Brain pericyte (primary cell): ENCODE measurements at regions not wholly inside any gene's neighbourhood (a gene's known extent, or its start where the extent isn't known, plus 50 kb on each side); places are given as distances from the start of the nearest gene placed in this dataset.

Source experiments
- DNase-seq: peaks from one replicate; pipeline ENCODE4 v3.0.0-alpha.2; 2012; ENCODE audit warnings: low read depth, low spot score

DNA sequence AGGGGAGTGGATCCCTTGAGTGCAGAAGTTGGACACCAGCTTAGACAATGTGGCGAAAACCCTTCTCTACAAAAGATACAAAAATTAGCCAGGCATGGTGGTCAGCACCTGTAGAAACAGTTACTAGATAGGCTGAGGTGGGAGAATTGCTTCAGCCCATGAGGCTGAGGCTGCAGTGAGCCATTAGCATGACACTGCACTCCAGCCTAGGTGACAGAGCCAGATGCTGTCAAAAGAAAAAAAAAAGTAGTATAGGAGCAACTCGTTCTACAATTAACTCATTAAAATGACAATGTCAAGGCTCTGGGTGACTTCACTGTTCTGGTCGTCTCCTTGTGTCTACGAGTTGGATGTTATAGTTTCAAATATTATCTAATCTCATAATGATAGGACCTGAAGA lies 370.6 kb upstream of the NCAM2 start:
- no peak for DNase-seq

DNA sequence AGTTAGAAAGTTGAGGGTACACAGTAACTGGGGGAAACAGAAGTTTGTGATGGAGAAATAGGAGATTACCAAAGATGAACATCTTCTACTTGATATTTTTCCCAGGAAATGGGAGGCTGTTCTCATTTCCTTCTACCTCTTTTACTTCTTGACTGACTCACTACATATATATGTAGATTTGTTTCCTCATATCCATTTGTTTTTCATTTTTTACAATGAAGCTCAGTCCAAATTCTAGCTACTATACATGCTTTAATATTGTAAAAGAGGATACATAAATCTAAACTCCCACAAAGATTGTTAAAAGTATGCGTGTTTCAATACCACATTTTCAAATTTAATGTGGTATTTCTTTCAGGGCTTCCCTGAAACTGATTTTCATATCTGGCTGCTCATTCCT lies 366.6 kb upstream of the NCAM2 start:
- no peak for DNase-seq

DNA sequence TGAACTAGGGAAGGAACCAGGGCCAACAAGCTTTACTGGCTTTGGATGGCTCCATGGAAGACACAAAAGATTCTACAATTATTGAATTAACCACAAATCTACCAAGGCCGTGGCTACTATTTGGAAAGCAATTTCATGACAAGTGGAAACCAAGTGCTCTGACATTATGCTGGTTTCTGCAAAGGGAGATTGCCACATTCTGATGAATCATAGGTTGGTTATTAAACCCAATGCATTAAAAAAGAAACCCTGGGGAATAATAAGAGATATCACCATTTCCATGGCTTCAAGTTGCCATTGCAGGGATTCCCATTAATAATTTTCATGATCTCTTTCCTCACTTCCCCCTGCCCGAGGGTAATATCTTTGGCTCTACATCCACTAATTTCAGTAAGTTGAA lies 359.2 kb upstream of the NCAM2 start:
- DNase-seq, result no peak

DNA sequence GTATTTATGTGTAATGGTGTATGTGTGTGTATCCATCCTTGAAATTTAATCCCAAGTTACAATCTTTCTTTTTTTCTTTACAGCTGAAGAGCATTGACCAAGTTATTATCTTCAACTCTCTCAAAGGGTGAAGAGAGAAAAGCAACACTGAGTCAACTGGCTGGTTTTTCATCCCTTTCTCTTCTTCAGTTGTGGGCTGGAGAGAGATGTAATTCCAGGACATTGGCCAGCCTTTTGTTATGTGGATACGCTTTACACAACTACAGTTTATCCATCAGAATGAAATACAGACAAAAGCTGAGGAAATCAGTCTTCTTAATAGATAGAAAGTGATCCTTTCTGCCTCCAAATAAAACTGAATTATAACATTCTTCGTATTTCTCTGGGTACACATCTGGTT lies 357.0 kb upstream of the NCAM2 start:
- DNase-seq, result no peak

DNA sequence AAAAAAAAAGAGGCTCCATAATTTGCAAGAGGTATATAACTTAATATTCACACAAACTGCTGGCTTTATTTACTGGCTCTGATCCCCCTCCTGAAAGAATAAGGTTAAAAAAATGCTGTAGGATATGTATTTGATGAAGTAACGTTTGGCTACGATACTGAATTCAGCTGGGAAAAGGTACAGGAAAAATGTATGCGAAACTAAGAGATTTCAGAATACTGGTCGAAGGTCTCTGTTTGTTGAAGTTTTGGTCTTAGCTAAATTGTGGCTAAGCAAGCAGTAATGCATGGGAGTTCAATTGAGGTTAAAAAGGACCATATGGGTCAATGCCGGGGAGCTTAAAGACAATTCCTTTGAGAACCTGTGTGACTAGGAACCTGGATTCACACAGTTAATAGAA lies 355.5 kb upstream of the NCAM2 start:
- DNase-seq, result no peak

DNA sequence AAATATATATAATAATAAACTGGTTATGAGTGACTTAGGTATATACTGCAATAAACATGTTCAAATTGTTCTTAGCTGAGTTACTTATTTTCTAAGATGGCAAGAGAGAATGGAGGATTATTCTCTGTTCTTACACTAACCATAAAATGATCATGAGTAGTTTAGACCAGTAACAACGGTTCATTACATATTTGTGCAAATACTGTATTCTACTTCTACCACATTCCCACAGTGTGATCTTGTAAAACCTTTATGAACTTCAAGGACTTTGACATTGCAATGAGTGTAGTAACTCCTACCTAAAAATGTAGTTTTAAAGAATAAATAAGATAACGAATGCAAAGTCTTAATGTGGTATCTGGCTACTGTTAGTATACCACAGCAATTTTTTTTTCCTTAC lies 353.7 kb upstream of the NCAM2 start:
- DNase-seq, result no peak

DNA sequence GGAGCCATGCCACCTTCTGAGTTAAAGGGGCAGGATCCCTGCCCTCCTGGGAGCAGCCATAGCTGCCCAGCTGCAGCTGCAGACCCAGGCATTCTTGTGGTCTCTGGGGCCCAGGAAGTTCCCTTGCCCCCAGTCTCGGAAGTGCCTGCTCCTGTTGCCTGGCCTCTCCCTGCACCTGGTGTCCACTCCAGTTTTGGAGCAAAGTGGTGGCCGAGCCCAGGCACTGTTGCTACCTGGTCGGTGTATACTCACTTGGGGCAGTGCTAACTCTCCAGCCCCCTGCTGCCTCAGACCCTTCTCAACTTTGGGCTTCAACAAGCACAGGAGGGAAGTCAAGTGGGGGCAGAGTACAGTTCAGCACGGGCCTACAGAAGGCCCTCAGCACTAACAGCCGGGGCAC lies 352.9 kb upstream of the NCAM2 start:
- no peak for DNase-seq

DNA sequence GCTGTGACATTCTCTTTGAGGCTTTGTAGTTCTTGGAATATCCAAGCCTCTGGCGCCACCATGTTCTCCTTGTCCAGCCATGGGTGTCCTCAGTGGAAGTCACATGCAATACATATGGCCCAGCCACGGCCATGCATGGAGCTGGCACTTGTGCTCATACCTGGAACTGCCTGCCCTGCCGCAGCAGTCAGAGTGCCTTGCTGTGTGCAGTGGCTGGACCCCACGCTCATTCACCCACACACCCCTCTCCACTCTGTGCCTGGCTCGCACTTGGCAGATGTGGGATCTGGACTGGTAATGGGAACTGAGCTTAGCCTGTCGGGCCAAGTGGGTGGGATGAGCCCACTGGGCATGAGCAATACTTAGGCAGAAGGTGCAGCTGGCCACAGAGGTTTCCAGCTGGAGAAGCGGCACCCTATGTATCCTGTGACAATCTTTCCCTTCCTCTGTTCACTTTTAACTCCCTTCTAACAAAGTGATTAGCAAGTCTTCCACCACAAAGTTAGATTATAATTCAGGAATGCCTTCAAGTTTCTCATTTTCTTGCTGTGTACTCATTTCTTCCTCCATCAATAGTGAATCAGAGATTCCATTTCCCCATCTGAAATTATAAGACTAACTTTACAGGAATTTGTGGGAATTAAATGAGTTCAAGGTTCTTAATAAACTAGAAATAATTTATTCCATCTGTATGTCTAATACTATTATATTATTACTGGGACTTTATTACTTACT lies 351.6 kb upstream of the NCAM2 start:
- no peak for DNase-seq

DNA sequence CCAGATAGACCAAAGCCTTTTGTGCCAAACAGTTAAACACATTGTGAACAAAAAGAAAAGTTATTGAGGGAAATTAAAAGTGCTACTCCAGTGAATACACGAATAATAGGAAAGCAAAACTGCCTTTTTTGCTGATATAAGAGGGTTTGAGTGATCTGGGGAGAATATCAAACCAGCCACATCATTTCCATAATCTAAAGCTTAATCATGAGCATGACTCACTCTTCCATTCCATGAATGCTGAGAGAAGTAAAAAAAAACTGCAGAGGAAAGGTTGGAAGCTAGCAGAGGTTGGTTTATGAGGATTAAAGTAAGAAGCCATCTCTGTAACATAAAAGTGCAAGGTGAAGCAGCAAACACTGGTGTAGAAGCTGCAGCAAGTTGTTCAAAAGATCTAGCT lies 350.6 kb upstream of the NCAM2 start:
- DNase-seq, result no peak

DNA sequence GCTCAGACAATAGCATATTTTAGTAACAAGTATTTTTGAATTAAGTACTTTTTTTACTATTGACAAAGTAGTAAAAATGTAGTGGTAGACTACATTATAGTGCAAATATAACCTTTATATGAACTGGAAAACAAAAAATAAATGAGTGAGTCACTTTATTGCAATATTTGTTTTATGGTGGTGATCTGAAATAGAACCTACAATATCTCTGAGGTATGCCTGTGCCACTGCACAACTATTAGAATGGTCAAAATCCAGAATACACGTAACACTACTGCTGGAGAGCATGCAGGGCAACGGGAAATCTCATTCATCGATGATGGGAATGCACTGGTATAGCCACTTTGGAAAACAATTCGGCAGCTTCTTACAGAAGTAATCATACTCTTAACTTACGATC lies 349.0 kb upstream of the NCAM2 start:
- no peak for DNase-seq

DNA sequence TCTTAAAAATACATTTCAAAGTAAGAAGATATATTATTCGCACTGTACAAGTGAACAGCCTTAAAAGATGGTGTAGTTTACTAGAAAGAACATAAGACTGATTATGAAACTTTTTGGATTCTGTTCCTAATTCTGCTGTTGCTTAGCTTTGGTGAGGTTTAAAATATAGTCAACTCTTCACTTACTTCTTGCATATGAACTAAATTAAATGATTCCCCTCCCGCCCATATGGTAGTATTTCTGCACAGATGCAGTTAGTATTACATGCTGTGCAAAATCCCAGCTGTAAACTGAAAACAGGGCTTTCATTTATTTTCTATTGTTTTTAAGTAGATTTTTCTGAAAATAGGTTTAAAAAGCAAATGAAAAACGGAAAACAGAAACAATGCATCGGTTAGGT lies 345.4 kb upstream of the NCAM2 start:
- DNase-seq, result no peak

DNA sequence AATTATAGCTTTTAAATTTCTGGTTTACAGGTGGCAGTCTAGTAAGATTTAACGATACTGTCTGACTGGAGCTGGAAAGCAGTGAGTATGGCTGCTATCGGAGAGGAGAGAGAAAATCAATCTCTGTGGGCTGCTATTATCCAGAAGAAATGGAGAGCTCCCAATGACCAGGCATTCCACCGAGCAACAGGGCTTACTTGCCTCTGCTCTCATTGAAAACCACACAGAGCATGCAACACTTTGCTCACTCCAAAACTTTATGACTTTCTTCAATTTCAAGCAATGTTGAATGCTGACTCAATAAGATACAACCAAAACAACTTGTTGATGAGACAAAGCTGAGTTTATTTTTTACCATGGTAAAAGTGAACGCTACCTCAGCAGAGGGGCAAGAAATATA lies 337.0 kb upstream of the NCAM2 start:
- DNase-seq, result no peak

DNA sequence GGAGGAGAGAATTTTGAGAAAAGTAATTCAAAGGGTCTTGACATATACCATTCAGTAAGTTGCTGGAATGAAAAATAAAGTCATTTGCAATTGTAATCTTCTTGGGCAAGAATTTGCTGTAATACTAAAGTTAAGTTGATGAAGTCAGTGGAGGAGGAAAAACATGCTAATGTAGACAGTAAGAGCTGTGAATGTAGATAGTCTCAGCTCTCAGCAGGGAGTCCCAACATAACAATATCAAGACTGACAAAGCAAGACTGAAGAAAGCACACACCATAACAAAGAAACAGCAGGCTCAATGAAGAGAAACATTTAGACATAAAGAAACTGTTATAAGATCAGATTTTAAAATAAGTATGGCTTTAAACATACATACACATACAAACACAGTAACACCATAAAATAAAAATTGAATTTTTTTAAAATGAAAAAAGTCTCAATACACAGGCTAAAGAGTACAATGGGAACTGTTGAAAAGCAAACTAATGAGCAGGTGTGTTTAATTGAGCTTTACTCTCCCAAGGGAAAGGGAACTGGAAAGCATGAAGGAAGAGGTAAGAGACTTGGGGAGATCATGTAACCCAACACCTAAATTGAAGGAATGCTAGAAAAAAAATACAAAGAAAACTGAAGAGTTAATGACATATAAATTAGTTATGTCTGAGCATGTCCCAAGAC lies 336.3 kb upstream of the NCAM2 start:
- DNase-seq, result no peak

DNA sequence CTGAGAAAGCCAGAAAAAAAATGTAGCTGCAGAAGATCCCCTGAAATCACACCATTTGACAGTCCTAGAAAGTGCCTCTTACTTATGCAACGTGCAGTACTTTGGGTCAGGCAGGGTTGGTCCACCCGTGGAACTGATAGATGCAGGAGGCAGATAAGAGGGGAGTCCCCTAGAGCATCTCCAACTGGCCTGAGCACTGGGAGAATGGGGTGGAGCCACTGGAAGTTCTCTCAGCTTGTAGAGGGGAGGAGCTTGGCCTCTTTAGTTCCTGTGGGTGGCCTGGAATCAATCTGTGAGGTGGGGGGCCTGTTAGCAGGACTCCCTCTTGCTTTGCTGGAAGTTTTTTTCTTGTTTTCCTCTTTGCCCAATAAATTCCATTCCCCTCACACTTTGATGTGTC lies 335.7 kb upstream of the NCAM2 start:
- no peak for DNase-seq

DNA sequence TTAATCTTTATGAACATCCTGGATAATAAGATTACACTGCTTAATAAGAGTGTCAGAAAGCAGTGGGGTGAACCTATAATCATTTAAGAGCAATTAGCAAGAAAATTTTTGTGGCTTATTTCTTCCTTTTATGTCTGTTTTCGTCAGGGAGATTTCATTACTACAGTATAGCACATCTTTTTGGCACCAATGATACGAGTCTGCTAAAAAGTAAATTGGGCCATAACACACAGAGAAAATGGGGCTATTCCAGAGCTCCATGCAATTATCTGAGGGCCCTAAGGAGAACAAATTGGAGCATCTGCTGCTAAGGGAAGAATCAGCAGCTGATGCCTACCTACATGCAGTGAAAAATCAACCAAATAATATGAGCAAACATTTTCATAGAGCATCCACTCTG lies 330.3 kb upstream of the NCAM2 start:
- DNase-seq, result no peak

DNA sequence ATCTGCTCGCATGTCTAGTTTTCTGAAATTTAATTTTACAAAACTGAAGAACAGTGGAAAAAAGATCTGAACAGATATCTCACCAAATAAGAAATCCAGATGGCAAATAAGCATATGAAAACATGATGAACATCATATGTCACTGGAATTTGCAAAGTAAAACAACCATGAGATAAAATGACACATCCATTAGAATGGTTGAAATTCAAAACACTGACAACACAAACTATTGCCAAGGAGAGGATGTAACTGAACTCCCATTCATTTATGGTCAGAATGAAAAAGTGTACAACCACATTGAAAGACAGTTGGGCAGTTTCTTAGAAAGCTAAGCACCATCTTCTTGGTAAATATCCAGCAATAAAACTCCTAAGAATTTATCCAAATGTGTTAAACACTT lies 312.7 kb upstream of the NCAM2 start:
- DNase-seq, result no peak

DNA sequence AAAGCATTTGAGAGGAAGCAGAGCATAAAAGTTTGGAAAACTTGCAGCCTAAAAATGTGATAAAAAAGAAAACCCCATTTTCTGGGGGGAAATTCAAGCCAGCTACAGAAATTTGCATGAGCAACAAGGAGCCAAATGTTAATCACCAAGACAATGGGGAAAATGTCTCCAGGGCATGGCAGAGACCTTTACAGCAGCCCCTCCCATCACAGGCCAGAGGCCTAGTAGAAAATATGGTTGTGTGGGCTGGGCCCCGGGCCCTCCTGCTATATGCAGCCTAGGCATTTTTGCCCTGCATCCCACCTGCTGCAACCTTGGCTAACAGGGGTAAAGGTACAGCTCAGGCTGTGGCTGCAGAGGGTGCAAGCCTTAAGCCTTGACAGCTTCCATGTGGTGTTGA lies 299.6 kb upstream of the NCAM2 start:
- no peak for DNase-seq

DNA sequence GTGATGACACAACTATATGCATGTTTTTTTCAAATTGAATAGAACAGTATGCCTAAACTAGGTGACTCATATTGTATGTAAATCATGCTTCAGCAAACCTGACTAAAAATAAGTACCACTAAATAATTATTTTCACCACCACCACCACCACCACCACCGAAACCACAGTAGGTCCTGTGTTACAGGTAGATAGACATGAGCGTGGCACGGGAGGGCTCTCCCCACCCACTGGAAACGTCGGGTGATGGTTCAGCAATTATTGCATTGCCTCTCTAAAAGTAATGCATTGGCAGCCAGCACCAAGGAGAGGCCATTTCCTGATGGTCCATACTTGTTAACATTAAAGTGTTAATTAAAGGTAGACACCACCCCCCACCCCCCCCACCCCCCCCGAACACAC lies 297.0 kb upstream of the NCAM2 start:
- DNase-seq, result no peak

DNA sequence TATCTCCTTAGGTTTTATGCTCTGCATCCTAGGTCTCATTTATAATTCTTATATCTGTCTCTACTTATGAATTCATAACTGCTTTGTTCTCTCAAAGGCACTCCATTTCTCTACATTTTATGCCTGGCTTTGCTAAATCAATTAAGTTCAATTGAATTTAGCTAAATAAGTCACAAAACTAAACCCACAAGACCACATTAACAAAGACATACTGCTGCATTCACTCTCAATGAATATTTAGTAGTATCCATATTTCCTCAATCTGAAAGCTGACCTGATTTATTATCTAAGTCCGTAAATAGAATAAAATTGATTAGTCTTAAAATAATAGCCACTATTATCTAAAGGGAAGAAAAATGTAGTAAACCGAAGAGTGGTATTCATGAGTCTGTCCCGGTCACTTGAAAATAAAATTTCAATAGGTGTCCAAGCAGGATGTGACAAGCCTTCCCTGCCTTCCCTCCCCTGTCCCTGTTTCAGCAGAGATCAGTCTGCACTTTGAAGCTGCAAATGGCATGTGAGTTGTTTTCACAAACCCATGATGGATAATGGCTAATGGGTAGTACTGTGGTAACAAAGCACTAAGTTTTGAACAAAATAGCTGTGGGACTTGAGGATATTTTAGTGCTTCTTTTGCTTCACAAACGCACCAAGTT lies 295.0 kb upstream of the NCAM2 start:
- DNase-seq, result no peak

DNA sequence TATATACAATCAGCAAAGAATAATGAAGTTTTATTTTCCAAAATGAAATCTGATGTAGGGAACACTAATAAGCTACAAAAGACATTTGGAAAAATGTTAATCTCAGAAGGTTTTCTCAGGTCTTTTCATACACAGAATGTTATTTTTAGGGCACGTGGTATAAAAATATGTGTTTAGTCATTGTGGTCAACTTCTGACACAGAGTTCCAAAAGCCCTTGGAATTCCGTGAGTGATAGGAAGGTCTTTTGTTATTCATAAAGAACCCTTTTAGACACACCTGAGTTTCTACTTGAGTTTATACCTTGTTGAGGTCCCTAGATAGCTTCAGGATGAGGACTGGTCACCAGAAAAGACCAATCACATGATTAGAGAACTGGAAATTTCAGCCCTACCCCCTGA lies 277.6 kb upstream of the NCAM2 start:
- DNase-seq, result no peak

DNA sequence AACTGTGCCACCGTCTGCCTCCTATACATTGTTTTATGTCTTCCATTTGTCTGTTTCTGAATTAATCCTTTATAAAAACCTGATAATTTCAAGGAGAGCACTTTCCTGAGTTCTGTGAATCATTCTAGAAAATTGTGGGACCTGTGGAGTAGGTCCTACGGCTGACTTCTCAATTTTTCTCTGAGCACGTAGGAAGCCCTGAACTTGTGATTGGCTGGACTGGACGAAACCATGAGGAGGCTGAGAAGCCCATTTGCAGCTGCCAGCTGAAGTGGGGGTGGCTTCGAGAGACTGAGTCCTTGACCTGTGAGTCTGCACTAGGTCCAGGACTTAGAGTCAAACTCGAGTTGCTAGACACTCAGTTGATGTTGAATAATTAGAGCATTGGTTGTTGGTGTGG lies 277.1 kb upstream of the NCAM2 start:
- no peak for DNase-seq

DNA sequence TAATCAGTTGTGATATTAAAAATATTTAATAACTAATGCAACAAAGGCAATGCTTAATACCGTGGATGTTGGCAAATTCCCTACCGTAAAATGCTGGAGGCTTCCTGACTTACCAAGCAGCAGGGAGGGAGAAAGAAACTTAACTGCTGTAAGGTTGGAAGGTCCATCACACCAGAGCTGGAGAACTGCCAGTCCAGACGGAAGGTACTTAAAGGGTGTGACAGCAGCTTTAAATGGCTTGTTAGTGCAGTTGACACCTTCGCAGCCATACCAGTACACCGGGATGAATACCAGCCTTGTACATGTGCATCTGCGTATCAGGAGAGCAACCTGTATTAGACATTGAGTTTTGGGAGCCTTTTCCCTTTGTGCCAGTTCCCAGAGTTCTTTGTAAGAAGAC lies 269.5 kb upstream of the NCAM2 start:
- DNase-seq, result no peak

DNA sequence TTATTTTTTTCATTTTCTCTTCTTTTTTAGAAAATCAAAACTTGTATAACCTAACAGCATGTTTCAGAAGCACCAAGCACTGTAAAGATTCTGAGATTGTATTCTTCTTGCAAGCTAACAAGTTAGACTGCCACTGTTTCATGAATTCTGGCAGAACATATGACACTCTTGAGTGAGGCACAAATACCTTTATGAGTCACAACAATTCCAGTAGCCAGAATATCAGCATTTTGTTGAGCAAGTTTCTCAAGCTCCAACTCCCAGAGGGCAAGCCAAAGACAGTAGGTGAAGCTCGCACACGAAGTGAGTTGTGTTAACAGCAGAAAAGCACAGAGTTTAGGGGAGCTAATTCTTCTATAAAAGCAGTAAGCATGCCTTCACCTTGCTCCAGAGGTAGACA lies 268.8 kb upstream of the NCAM2 start:
- no peak for DNase-seq
